ENCODE measurements at regions not wholly inside any gene's neighbourhood (a gene's known extent, or its start where the extent isn't known, plus 50 kb on each side); places are given as distances from the start of the nearest gene placed in this dataset.

DNA sequence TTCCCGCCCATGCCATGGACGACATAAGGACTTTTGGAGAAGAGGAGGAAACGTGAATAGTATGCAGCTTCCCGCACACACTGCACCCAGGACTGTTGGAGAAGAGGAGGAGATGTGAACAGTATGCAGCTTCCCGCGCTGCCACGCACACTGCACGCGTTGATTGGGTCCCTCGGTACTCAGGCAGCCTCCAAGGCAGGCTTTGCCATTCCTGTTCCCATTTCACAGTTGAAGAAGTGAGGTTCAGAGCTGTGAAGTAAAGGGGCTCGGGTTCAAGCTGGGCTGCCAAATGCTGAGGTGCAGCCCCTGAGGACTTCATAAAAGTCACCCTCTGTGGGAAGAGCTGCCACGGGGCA lies 147.9 kb upstream of the FAM20C start:
- TF ChIP-seq POLR2AphosphoS5 (IDR thresholded peaks at IDR 0.05; ENCODE audit: low read depth, low read length), result no peak
- TF ChIP-seq, protein P1, sequence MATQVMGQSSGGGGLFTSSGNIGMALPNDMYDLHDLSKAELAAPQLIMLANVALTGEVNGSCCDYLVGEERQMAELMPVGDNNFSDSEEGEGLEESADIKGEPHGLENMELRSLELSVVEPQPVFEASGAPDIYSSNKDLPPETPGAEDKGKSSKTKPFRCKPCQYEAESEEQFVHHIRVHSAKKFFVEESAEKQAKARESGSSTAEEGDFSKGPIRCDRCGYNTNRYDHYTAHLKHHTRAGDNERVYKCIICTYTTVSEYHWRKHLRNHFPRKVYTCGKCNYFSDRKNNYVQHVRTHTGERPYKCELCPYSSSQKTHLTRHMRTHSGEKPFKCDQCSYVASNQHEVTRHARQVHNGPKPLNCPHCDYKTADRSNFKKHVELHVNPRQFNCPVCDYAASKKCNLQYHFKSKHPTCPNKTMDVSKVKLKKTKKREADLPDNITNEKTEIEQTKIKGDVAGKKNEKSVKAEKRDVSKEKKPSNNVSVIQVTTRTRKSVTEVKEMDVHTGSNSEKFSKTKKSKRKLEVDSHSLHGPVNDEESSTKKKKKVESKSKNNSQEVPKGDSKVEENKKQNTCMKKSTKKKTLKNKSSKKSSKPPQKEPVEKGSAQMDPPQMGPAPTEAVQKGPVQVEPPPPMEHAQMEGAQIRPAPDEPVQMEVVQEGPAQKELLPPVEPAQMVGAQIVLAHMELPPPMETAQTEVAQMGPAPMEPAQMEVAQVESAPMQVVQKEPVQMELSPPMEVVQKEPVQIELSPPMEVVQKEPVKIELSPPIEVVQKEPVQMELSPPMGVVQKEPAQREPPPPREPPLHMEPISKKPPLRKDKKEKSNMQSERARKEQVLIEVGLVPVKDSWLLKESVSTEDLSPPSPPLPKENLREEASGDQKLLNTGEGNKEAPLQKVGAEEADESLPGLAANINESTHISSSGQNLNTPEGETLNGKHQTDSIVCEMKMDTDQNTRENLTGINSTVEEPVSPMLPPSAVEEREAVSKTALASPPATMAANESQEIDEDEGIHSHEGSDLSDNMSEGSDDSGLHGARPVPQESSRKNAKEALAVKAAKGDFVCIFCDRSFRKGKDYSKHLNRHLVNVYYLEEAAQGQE (IDR thresholded peaks at IDR 0.05; ENCODE audit: low read depth), result no peak
- TF ChIP-seq, protein P2, sequence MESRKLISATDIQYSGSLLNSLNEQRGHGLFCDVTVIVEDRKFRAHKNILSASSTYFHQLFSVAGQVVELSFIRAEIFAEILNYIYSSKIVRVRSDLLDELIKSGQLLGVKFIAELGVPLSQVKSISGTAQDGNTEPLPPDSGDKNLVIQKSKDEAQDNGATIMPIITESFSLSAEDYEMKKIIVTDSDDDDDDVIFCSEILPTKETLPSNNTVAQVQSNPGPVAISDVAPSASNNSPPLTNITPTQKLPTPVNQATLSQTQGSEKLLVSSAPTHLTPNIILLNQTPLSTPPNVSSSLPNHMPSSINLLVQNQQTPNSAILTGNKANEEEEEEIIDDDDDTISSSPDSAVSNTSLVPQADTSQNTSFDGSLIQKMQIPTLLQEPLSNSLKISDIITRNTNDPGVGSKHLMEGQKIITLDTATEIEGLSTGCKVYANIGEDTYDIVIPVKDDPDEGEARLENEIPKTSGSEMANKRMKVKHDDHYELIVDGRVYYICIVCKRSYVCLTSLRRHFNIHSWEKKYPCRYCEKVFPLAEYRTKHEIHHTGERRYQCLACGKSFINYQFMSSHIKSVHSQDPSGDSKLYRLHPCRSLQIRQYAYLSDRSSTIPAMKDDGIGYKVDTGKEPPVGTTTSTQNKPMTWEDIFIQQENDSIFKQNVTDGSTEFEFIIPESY (IDR thresholded peaks at IDR 0.05; ENCODE audit: extremely low read depth, insufficient replicate concordance, low read length), result no peak
- TF ChIP-seq, protein P3, sequence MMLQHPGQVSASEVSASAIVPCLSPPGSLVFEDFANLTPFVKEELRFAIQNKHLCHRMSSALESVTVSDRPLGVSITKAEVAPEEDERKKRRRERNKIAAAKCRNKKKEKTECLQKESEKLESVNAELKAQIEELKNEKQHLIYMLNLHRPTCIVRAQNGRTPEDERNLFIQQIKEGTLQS (IDR thresholded peaks at IDR 0.05), result no peak
- no peak for TF ChIP-seq CBX3 (IDR thresholded peaks at IDR 0.05; ENCODE audit: low read depth)
- no peak for TF ChIP-seq RAD21 (IDR thresholded peaks at IDR 0.05; ENCODE audit: low read depth)
- TF ChIP-seq FOSL1 (IDR thresholded peaks at IDR 0.05; ENCODE audit: low read depth), result no peak
- TF ChIP-seq, protein P4, sequence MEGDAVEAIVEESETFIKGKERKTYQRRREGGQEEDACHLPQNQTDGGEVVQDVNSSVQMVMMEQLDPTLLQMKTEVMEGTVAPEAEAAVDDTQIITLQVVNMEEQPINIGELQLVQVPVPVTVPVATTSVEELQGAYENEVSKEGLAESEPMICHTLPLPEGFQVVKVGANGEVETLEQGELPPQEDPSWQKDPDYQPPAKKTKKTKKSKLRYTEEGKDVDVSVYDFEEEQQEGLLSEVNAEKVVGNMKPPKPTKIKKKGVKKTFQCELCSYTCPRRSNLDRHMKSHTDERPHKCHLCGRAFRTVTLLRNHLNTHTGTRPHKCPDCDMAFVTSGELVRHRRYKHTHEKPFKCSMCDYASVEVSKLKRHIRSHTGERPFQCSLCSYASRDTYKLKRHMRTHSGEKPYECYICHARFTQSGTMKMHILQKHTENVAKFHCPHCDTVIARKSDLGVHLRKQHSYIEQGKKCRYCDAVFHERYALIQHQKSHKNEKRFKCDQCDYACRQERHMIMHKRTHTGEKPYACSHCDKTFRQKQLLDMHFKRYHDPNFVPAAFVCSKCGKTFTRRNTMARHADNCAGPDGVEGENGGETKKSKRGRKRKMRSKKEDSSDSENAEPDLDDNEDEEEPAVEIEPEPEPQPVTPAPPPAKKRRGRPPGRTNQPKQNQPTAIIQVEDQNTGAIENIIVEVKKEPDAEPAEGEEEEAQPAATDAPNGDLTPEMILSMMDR (IDR thresholded peaks at IDR 0.05 in 2 of 3, conservative IDR thresholded peaks at IDR 0.05 in 1 of 3; ENCODE audit: borderline replicate concordance in 1 of 3, insufficient read depth in 1 of 3, low read depth in 2 of 3, low read length in 2 of 3), result no peak
- no peak for TF ChIP-seq POLR2A (IDR thresholded peaks at IDR 0.05; ENCODE audit: borderline replicate concordance, extremely low read depth, insufficient read depth, insufficient read length)
- TF ChIP-seq EZH2phosphoT487 (IDR thresholded peaks at IDR 0.05; ENCODE audit: borderline replicate concordance), result no peak
- no peak for TF ChIP-seq ZFX (IDR thresholded peaks at IDR 0.05)
- TF ChIP-seq TCF7L2 (IDR thresholded peaks at IDR 0.05; ENCODE audit: borderline replicate concordance, extremely low read depth, insufficient read depth, insufficient read length), result no peak
- no peak for TF ChIP-seq EGR1 (IDR thresholded peaks at IDR 0.05; ENCODE audit: low read depth)
- no peak for TF ChIP-seq EZH2 (IDR thresholded peaks at IDR 0.05)
- no peak for TF ChIP-seq ZNF274 (IDR thresholded peaks at IDR 0.05; ENCODE audit: low read depth, low read length)
- no peak for TF ChIP-seq SRF (IDR thresholded peaks at IDR 0.05; ENCODE audit: low read depth)
- TF ChIP-seq SIN3A (IDR thresholded peaks at IDR 0.05; ENCODE audit: low read depth), result no peak
- TF ChIP-seq YY1 (IDR thresholded peaks at IDR 0.05; ENCODE audit: extremely low read depth, insufficient replicate concordance, low read depth, low read length), result no peak
- TF ChIP-seq, protein P5, sequence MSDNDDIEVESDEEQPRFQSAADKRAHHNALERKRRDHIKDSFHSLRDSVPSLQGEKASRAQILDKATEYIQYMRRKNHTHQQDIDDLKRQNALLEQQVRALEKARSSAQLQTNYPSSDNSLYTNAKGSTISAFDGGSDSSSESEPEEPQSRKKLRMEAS (IDR thresholded peaks at IDR 0.05), result no peak
- H2AFZ ChIP-seq (ENCODE audit: low read depth, low read length, poor library complexity, severe bottlenecking), result no peak overlapping the region
- no peaks in the 10 kb centered on the region for H4K20me1 ChIP-seq (ENCODE audit: insufficient read depth)
- H3K4me1 ChIP-seq (ENCODE audit: control insufficient read depth in 1 of 2, insufficient read depth in 2 of 2, low read length in 2 of 2), result no peaks in the 10 kb centered on the region
- CTCF ChIA-PET, result interaction anchor here (0.8 kb wide), 1 partner anchor 16 kb away, joined by 3 read pairs; no protein-coding TSS in a partner anchor
- intact Hi-C loops (cut with micrococcal nuclease), result no loop called here
- ATAC-seq (no peak), DNase-seq (ENCODE audit: low read depth, low spot score) (no peak)
- no peaks in the 10 kb centered on the region for H3K36me3 ChIP-seq (ENCODE audit: control insufficient read depth in 1 of 2, insufficient read depth in 2 of 2, low read length in 2 of 2)
- no peak overlapping the region for H3K4me3 ChIP-seq (replicated peaks in 1 of 2; ENCODE audit: low read depth in 1 of 2, low read length in 2 of 2)
- no TSS peak for BruUV-seq (replicated peaks)
- RAD21 ChIA-PET (ENCODE audit: low non-redundant PET in 1 of 2, low total read pairs in 2 of 2, uncharacterized antibody in 2 of 2, unreplicated experiment in 2 of 2), result no interaction called here
- H3K4me2 ChIP-seq (ENCODE audit: low read length), result no peak overlapping the region
- no peaks in the 10 kb centered on the region for H3K79me2 ChIP-seq (ENCODE audit: insufficient read depth, low read length)
- H3K27ac ChIP-seq (ENCODE audit: low read depth, low read length), result no peak overlapping the region
- H3K27me3 ChIP-seq (ENCODE audit: insufficient read depth, low read length), result peaks cover 27% of the 10 kb centered on the region; the same call in 1 of the 2 replicates
- H3K9me3 ChIP-seq (ENCODE audit: control insufficient read depth in 1 of 2, insufficient read depth in 1 of 2, low read depth in 1 of 2, low read length in 2 of 2), result no peaks in the 10 kb centered on the region
- no peak overlapping the region for H3K9ac ChIP-seq (ENCODE audit: low read length)
- H3K9me2 ChIP-seq (ENCODE audit: insufficient read depth), result no peaks in the 10 kb centered on the region
- POLR2A ChIA-PET, result no interaction called here
